Endothelial cell (in vitro differentiated cells): ENCODE measurements at regions not wholly inside any gene's neighbourhood (a gene's known extent, or its start where the extent isn't known, plus 50 kb on each side); places are given as distances from the start of the nearest gene placed in this dataset.

Experiments used
- DNase-seq: peaks from one replicate; pipeline ENCODE4 v3.0.0; 2021; ENCODE audit warnings: low spot score
- H3K27ac Mint-ChIP-seq: one replicate; pipeline ENCODE4 v1.8.0; 2021; ENCODE audit warnings: mixed read lengths, inconsistent platforms; ENCODE audit not compliant: unreplicated experiment
- H3K27me3 Mint-ChIP-seq: one replicate; pipeline ENCODE4 v1.8.0; 2021; ENCODE audit warnings: mild to moderate bottlenecking, moderate library complexity, mixed read lengths, inconsistent platforms; ENCODE audit not compliant: unreplicated experiment
- H3K36me3 Mint-ChIP-seq: one replicate; pipeline ENCODE4 v1.8.0; 2021; ENCODE audit warnings: mild to moderate bottlenecking, low read depth, mixed read lengths, inconsistent platforms; ENCODE audit not compliant: unreplicated experiment
- H3K4me1 Mint-ChIP-seq: one replicate; pipeline ENCODE4 v1.8.0; 2021; ENCODE audit warnings: mild to moderate bottlenecking, mixed read lengths, inconsistent platforms; ENCODE audit not compliant: unreplicated experiment
- H3K4me3 Mint-ChIP-seq: one replicate; pipeline ENCODE4 v1.8.0; 2021; ENCODE audit warnings: mild to moderate bottlenecking, mixed read lengths, inconsistent platforms; ENCODE audit not compliant: unreplicated experiment
- H3K9me3 Mint-ChIP-seq: one replicate; pipeline ENCODE4 v1.8.0; 2021; ENCODE audit warnings: mixed read lengths, inconsistent platforms; ENCODE audit not compliant: unreplicated experiment
- CTCF ChIP-seq: fragments of 200-600 bp; sonication (generic); IDR thresholded peaks from one replicate; pipeline ENCODE4 v1.5.0; 2021; ENCODE audit warnings: antibody characterized with exemption; ENCODE audit not compliant: unreplicated experiment

- H3K4me1 Mint-ChIP-seq: no peaks in the 10 kb centered on the region
Observed at GRCh38 chr9:1267581-1267980, 217.4 kb downstream of the DMRT2 start.

GRCh38 chr9:1269533-1270315 is 219.6 kb downstream of the DMRT2 start:
- Mint-ChIP-seq H3K9me3 (no peaks in the 10 kb centered on the region), H3K4me1 (no peaks in the 10 kb centered on the region), H3K36me3 (no peaks in the 10 kb centered on the region), H3K27ac (no peak overlapping the region), H3K4me3 (no peak overlapping the region), H3K27me3 (peaks cover 2% of the 10 kb centered on the region)
- DNase-seq: no peak
- no peak for TF ChIP-seq CTCF

More at GRCh38 chr9:1267581-1267980, 217.4 kb downstream of the DMRT2 start:
- Mint-ChIP-seq H3K27me3 (peaks cover 2% of the 10 kb centered on the region), H3K27ac (no peak overlapping the region), H3K4me3 (no peak overlapping the region), H3K9me3 (no peaks in the 10 kb centered on the region), H3K36me3 (no peaks in the 10 kb centered on the region)
- DNase-seq: no peak
- TF ChIP-seq CTCF: no peak

GRCh38 chr9:1271367-1271766 is 221.2 kb downstream of the DMRT2 start:
- Mint-ChIP-seq H3K27me3 (peaks cover 2% of the 10 kb centered on the region), H3K36me3 (no peaks in the 10 kb centered on the region), H3K9me3 (no peaks in the 10 kb centered on the region), H3K27ac (no peak overlapping the region), H3K4me3 (no peak overlapping the region), H3K4me1 (no peaks in the 10 kb centered on the region)
- no peak for TF ChIP-seq CTCF
- no peak for DNase-seq

GRCh38 chr9:1271786-1272185 is 221.6 kb downstream of the DMRT2 start:
- no peaks in the 10 kb centered on the region for H3K4me1 Mint-ChIP-seq
- no peak for DNase-seq

More at GRCh38 chr9:1271786-1272185, 221.6 kb downstream of the DMRT2 start:
- H3K27ac Mint-ChIP-seq: no peak overlapping the region
- peaks cover 2% of the 10 kb centered on the region for H3K27me3 Mint-ChIP-seq
- no peaks in the 10 kb centered on the region for H3K9me3 Mint-ChIP-seq
- no peak for TF ChIP-seq CTCF
- no peak overlapping the region for H3K4me3 Mint-ChIP-seq
- H3K36me3 Mint-ChIP-seq: no peaks in the 10 kb centered on the region
